Loucy (cell line): ENCODE measurements at regions not wholly inside any gene's neighbourhood (a gene's known extent, or its start where the extent isn't known, plus 50 kb on each side); places are given as distances from the start of the nearest gene placed in this dataset.

ENCODE experiments used
- H2AFZ ChIP-seq: fragments of 200-600 bp; sonication (generic); 2 replicates; pipeline ENCODE4 v1.6.0; 2016; ENCODE audit warnings: antibody characterized with exemption, mild to moderate bottlenecking, low read length, moderate library complexity
- H3F3A ChIP-seq: fragments of 200-600 bp; 2 replicates; pipeline ENCODE4 v1.6.0; 2016; ENCODE audit warnings: antibody characterized with exemption, low read depth, mild to moderate bottlenecking
- H3K27me3 ChIP-seq: fragments of 200-600 bp; sonication (generic); 2 replicates; pipeline ENCODE4 v1.6.1; 2014; ENCODE audit warnings: low read length, mild to moderate bottlenecking; ENCODE audit not compliant: insufficient read depth, poor library complexity, severe bottlenecking
- H3K36me3 ChIP-seq: fragments of 200-600 bp; sonication (generic); 2 replicates; pipeline ENCODE4 v1.6.1; 2016; ENCODE audit warnings: low read length; ENCODE audit not compliant: insufficient read depth
- H3K4me1 ChIP-seq: fragments of 200-600 bp; sonication (generic); 2 replicates; pipeline ENCODE4 v1.5.1; 2014; ENCODE audit warnings: low read length, mild to moderate bottlenecking; ENCODE audit not compliant: insufficient read depth, poor library complexity, severe bottlenecking
- H3K4me2 ChIP-seq: fragments of 200-600 bp; sonication (generic); 2 replicates; pipeline ENCODE4 v1.6.0; 2014; ENCODE audit warnings: antibody characterized with exemption, low read length, low read depth, mild to moderate bottlenecking; ENCODE audit not compliant: poor library complexity, severe bottlenecking
- H3K4me3 ChIP-seq: fragments of 200-600 bp; sonication (generic); 2 replicates; pipeline ENCODE4 v1.5.1; 2014; ENCODE audit warnings: low read length, mild to moderate bottlenecking, mixed read lengths; ENCODE audit not compliant: poor library complexity, severe bottlenecking
- H3K79me2 ChIP-seq: fragments of 200-600 bp; sonication (generic); 2 replicates; pipeline ENCODE4 v1.6.1; 2014; ENCODE audit warnings: low read length; ENCODE audit not compliant: insufficient read depth
- H3K9ac ChIP-seq: fragments of 200-600 bp; sonication (generic); 2 replicates; pipeline ENCODE4 v1.6.0; 2014; ENCODE audit warnings: mild to moderate bottlenecking, low read depth, low read length, moderate library complexity; ENCODE audit not compliant: poor library complexity, severe bottlenecking
- H3K9me2 ChIP-seq: fragments of 200-600 bp; sonication (generic); replicated peaks from 2 replicates; pipeline ENCODE4 v1.6.1; 2016; ENCODE audit warnings: low read depth, low read length, mixed read lengths
- H3K9me3 ChIP-seq: fragments of 200-600 bp; sonication (generic); 2 replicates; pipeline ENCODE4 v1.6.1; 2014; ENCODE audit warnings: mild to moderate bottlenecking, antibody characterized with exemption, low read length, low read depth; ENCODE audit not compliant: insufficient read depth
- H4K20me1 ChIP-seq: fragments of 200-600 bp; sonication (generic); 2 replicates; pipeline ENCODE4 v1.6.0; 2014; ENCODE audit warnings: antibody characterized with exemption, low read length, mild to moderate bottlenecking; ENCODE audit not compliant: insufficient read depth, poor library complexity, severe bottlenecking
- CTCF ChIP-seq: fragments of 200-600 bp; sonication (generic); conservative IDR thresholded peaks from 2 replicates; pipeline ENCODE4 v1.5.1; 2014; ENCODE audit warnings: mild to moderate bottlenecking, antibody characterized with exemption, low read length
- EZH2phosphoT487 ChIP-seq: fragments of 200-600 bp; IDR thresholded peaks from 2 replicates; pipeline ENCODE4 v1.6.1; 2018; ENCODE audit warnings: antibody characterized with exemption, mild to moderate bottlenecking, moderate library complexity, borderline replicate concordance

- H3K4me1 ChIP-seq, result peaks cover 3% of the 10 kb centered on the region
- H4K20me1 ChIP-seq, result no peaks in the 10 kb centered on the region
- H3K9ac ChIP-seq, result no peak overlapping the region
- H3K9me3 ChIP-seq, result no peaks in the 10 kb centered on the region
- no peaks in the 10 kb centered on the region for H3F3A ChIP-seq
- H2AFZ ChIP-seq, result no peak overlapping the region
- no peaks in the 10 kb centered on the region for H3K27me3 ChIP-seq
- no peak overlapping the region for H3K4me3 ChIP-seq
- no peak for TF ChIP-seq CTCF
- TF ChIP-seq EZH2phosphoT487, result no peak
- no peaks in the 10 kb centered on the region for H3K36me3 ChIP-seq
- no peaks in the 10 kb centered on the region for H3K9me2 ChIP-seq
- H3K79me2 ChIP-seq, result no peaks in the 10 kb centered on the region
- H3K4me2 ChIP-seq, result no peak overlapping the region
Measured at GRCh38 chr1:113223040-113223439, 150.0 kb downstream of the LRIG2 start.

- Histone ChIP-seq H3K36me3 (no peaks in the 10 kb centered on the region), H3K4me3 (no peak overlapping the region), H3K27me3 (no peaks in the 10 kb centered on the region), H2AFZ (no peak overlapping the region), H3K9me2 (no peaks in the 10 kb centered on the region), H3K79me2 (no peaks in the 10 kb centered on the region), H4K20me1 (no peaks in the 10 kb centered on the region), H3K4me1 (no peaks in the 10 kb centered on the region), H3K9me3 (no peaks in the 10 kb centered on the region), H3F3A (no peaks in the 10 kb centered on the region), H3K9ac (no peak overlapping the region), H3K4me2 (no peak overlapping the region)
- no peak for TF ChIP-seq CTCF
- no peak for TF ChIP-seq EZH2phosphoT487
Measured at GRCh38 chr1:113223546-113223945, 150.5 kb downstream of the LRIG2 start.

- H3K36me3 ChIP-seq, result no peaks in the 10 kb centered on the region
- no peaks in the 10 kb centered on the region for H3K27me3 ChIP-seq
- no peak for TF ChIP-seq EZH2phosphoT487
- no peak for TF ChIP-seq CTCF
- no peak overlapping the region for H2AFZ ChIP-seq
- H3K4me3 ChIP-seq, result no peak overlapping the region
- H3K79me2 ChIP-seq, result no peaks in the 10 kb centered on the region
- H3F3A ChIP-seq, result no peaks in the 10 kb centered on the region
- no peak overlapping the region for H3K4me2 ChIP-seq
- H4K20me1 ChIP-seq, result no peaks in the 10 kb centered on the region
- no peaks in the 10 kb centered on the region for H3K9me3 ChIP-seq
- H3K4me1 ChIP-seq, result no peaks in the 10 kb centered on the region
- H3K9me2 ChIP-seq, result no peaks in the 10 kb centered on the region
- no peak overlapping the region for H3K9ac ChIP-seq
Measured at GRCh38 chr1:113226148-113226547, 153.2 kb downstream of the LRIG2 start.
